Natural killer cell (primary cell): ENCODE measurements at regions not wholly inside any gene's neighbourhood (a gene's known extent, or its start where the extent isn't known, plus 50 kb on each side); places are given as distances from the start of the nearest gene placed in this dataset.

Experiments used
- ATAC-seq, 3 donors: fragments of 150-1000 bp in 2 of 3; fragments of 200-7000 bp in 1 of 3; cut with Tn5 transposase; 1 replicate in 1 of 3; 2 replicates in 2 of 3; pipeline ENCODE4 v1.10.0; 2021; ENCODE audit warnings: mild to moderate bottlenecking in 2 of 3, moderate library complexity in 2 of 3
- DNase-seq, 2 donors: peaks; one replicate each; pipeline versions ENCODE4 v3.0.0 to v3.0.0-alpha.2; 2013 to 2021; ENCODE audit warnings: mixed read lengths in 1 of 2
- H3K27ac ChIP-seq: one replicate; pipeline ENCODE4 v1.5.1; 2013; ENCODE audit warnings: mild to moderate bottlenecking, low read length
- H3K27me3 ChIP-seq: one replicate; pipeline ENCODE4 v1.6.1; 2013; ENCODE audit warnings: low read length; ENCODE audit not compliant: control insufficient read depth, insufficient read depth
- H3K36me3 ChIP-seq: one replicate; pipeline ENCODE4 v1.6.1; 2013; ENCODE audit warnings: low read length; ENCODE audit not compliant: control insufficient read depth, insufficient read depth
- H3K4me1 ChIP-seq: one replicate; pipeline ENCODE4 v1.6.1; 2013; ENCODE audit warnings: low read length; ENCODE audit not compliant: control insufficient read depth, insufficient read depth
- H3K4me3 ChIP-seq: one replicate; pipeline ENCODE4 v1.5.1; 2013; ENCODE audit warnings: low read length
- H3K9me3 ChIP-seq: one replicate; pipeline ENCODE4 v1.6.1; 2013; ENCODE audit warnings: low read length; ENCODE audit not compliant: control insufficient read depth, insufficient read depth
- H3K27ac Mint-ChIP-seq, 2 donors: one replicate each; pipeline ENCODE4 v1.8.0; 2022; ENCODE audit warnings: mild to moderate bottlenecking in 2 of 2, mixed read lengths in 2 of 2, moderate library complexity in 1 of 2
- H3K27me3 Mint-ChIP-seq, 2 donors: one replicate each; pipeline ENCODE4 v1.8.0; 2022; ENCODE audit warnings: low read depth in 2 of 2, mixed read lengths in 2 of 2
- H3K36me3 Mint-ChIP-seq: one replicate; pipeline ENCODE4 v1.8.0; 2022; ENCODE audit warnings: mixed read lengths
- H3K4me1 Mint-ChIP-seq, 2 donors: one replicate each; pipeline ENCODE4 v1.8.0; 2022; ENCODE audit warnings: mixed read lengths in 2 of 2
- H3K4me3 Mint-ChIP-seq: one replicate; pipeline ENCODE4 v1.8.0; 2022; ENCODE audit warnings: mild to moderate bottlenecking, moderate library complexity, mixed read lengths
- H3K9me3 Mint-ChIP-seq, 2 donors: one replicate each; pipeline ENCODE4 v1.8.0; 2022; ENCODE audit warnings: mixed read lengths in 2 of 2
- CTCF ChIP-seq: fragments of 200-600 bp; IDR thresholded peaks from one replicate; pipeline ENCODE4 v1.8.0; 2022; ENCODE audit warnings: antibody characterized with exemption
- WGBS: methylation state at CpG from one replicate; pipeline ENCODE4 v1.1.7; 2013; ENCODE audit warnings: missing lambda C conversion rate; ENCODE audit not compliant: insufficient coverage; 5-methylcytosine and 5-hydroxymethylcytosine counted together
- intact Hi-C: fragments of 100-400 bp; cut with micrococcal nuclease; formaldehyde crosslinking; loops from one replicate; pipeline ENCODE4 v1.14.2; 2022

DNA sequence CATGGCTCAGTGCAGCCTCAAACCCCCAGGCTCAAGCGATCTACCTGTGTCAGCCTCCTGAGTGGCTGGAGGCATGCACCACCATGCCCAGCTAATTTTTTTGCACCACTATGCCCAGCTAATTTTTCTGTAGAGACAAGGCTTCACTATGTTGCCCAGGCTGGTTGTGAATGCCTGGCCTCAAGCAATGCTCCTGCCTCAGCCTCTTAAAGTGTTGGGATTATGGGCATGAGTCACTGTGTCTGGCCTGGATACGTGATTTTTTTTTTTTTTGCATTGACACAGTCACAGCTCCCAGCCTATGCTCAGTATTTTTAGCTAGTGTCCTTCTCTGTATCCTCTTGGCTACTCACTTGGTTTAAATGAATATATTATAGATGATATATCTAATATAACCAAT lies 377.0 kb upstream of the TNRC6C start:
- peaks cover 4% of the 10 kb centered on the region for H3K4me1 ChIP-seq
- ATAC-seq, result no peak
- 92% methylated on average over 2 of the region's 2 CpGs for WGBS
- intact Hi-C loops, result no loop called here
- no peaks in the 10 kb centered on the region for H3K27me3 ChIP-seq
- Mint-ChIP-seq H3K4me1 (no peaks in the 10 kb centered on the region), H3K27ac (no peak overlapping the region), H3K27me3 (peaks cover 4 to 16% of the 10 kb centered on the region in 2 donors), H3K4me3 (no peak overlapping the region), H3K9me3 (no peaks in the 10 kb centered on the region), H3K36me3 (no peaks in the 10 kb centered on the region)
- no peaks in the 10 kb centered on the region for H3K36me3 ChIP-seq
- no peak for TF ChIP-seq CTCF
- H3K9me3 ChIP-seq, result peaks cover 6% of the 10 kb centered on the region
- no peak overlapping the region for H3K27ac ChIP-seq
- DNase-seq, result no peak
- H3K4me3 ChIP-seq, result no peak overlapping the region

DNA sequence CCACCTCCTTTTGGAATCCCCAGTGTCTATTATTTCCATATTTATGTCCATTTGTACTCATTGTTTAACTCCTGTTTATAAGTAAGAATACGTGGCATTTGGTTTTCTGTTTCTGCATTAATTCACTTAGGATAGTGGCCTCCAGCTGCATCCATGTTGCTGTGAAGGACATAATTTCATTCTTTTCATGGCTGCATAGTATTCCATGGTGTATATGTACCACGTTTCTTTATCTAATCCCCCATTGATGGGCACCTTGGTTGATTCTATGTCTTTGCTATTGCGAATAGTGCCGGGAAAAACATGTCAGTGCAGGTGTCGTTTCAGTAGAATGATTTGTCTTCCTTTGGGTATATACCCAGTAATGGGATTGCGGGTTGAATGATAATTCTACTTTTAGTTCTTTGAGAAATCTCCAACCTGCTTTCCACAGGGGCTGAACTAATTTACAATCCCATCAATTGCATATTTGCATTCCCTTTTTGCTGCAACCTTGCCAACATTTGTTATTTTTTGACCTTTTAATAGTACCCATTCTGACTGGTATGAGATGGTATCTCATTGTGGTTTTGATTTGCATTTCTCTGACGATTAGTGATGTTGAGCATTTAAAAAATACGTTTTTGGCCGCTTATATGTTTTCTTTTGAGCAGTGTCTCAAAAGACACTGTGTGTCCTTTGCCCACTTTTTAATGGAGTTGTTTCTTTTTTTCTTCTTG lies 373.2 kb upstream of the TNRC6C start:
- Histone ChIP-seq H3K4me3 (no peak overlapping the region), H3K27me3 (no peaks in the 10 kb centered on the region), H3K4me1 (no peaks in the 10 kb centered on the region), H3K9me3 (peaks cover 6% of the 10 kb centered on the region), H3K36me3 (no peaks in the 10 kb centered on the region), H3K27ac (no peak overlapping the region)
- Mint-ChIP-seq H3K36me3 (no peaks in the 10 kb centered on the region), H3K4me3 (no peak overlapping the region), H3K9me3 (peaks cover 0 to 2% of the 10 kb centered on the region in 2 donors), H3K27ac (no peak overlapping the region), H3K4me1 (no peaks in the 10 kb centered on the region), H3K27me3 (peaks cover 6 to 7% of the 10 kb centered on the region in 2 donors)
- intact Hi-C loops, result no loop called here
- TF ChIP-seq CTCF, result no peak
- WGBS, result 68% methylated on average over 8 of the region's 9 CpGs
- DNase-seq (no peak), ATAC-seq (no peak)

- Mint-ChIP-seq H3K27me3 (peaks cover 5 to 8% of the 10 kb centered on the region in 2 donors), H3K4me1 (peaks cover 0 to 7% of the 10 kb centered on the region in 2 donors), H3K36me3 (no peaks in the 10 kb centered on the region), H3K4me3 (no peak overlapping the region), H3K27ac (no peak overlapping the region), H3K9me3 (peaks cover 0 to 2% of the 10 kb centered on the region in 2 donors)
- WGBS, result 74% methylated on average over 15 of the region's 16 CpGs
- Histone ChIP-seq H3K4me3 (no peak overlapping the region), H3K27me3 (no peaks in the 10 kb centered on the region), H3K36me3 (no peaks in the 10 kb centered on the region), H3K4me1 (peaks cover 9% of the 10 kb centered on the region), H3K27ac (no peak overlapping the region), H3K9me3 (no peaks in the 10 kb centered on the region)
- intact Hi-C loops, result no loop called here
- DNase-seq (no peak), ATAC-seq (no peak)
- TF ChIP-seq CTCF, result no peak
These were observed 367.4 kb upstream of the TNRC6C start for GRCh38 chr17:77590951-77591735.
